ENCODE measurements at regions not wholly inside any gene's neighbourhood (a gene's known extent, or its start where the extent isn't known, plus 50 kb on each side); places are given as distances from the start of the nearest gene placed in this dataset.
A peak's percentile ranks its signal among the peaks of the same experiment; 100 is the strongest.
"Not testable (repeated sequence)": the region's sequence is repeated elsewhere in the genome, so short reads cannot be mapped to it uniquely, and the experiment has no call there.

DNA sequence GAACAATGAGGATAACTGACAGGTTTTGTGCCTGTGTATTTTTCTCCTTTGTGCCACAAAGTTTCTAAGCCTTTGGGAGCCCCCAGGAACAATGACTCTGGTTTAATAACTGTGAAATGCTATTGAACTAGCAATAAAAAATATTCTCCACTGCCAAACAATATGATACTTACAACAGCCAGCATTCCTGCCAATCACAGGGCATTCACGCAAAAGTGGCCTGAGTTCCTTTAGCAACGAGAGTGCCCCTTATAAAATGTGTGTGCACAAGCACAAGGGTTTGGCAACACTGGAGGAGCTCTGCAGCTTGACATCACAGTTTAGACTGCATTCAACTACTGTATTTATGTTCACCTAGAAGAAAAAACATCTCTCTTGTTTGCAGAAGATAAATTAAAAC, 412.9 kb upstream of the NFE2L3 start:
- no peaks in the 10 kb centered on the region for H3K36me3 ChIP-seq (replicated peaks)
- TF ChIP-seq, protein P1, sequence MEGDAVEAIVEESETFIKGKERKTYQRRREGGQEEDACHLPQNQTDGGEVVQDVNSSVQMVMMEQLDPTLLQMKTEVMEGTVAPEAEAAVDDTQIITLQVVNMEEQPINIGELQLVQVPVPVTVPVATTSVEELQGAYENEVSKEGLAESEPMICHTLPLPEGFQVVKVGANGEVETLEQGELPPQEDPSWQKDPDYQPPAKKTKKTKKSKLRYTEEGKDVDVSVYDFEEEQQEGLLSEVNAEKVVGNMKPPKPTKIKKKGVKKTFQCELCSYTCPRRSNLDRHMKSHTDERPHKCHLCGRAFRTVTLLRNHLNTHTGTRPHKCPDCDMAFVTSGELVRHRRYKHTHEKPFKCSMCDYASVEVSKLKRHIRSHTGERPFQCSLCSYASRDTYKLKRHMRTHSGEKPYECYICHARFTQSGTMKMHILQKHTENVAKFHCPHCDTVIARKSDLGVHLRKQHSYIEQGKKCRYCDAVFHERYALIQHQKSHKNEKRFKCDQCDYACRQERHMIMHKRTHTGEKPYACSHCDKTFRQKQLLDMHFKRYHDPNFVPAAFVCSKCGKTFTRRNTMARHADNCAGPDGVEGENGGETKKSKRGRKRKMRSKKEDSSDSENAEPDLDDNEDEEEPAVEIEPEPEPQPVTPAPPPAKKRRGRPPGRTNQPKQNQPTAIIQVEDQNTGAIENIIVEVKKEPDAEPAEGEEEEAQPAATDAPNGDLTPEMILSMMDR (IDR thresholded peaks at IDR 0.05; ENCODE audit: low read depth, low read length, missing control alignments), result no peak
- no peak overlapping the region for H3K4me3 ChIP-seq (ENCODE audit: low read depth, low read length)
- H3K27me3 ChIP-seq (replicated peaks), result no peaks in the 10 kb centered on the region
- in situ Hi-C loops (cut with HindIII; ENCODE audit: low pct_ligation_motif_present, low sequenced_read_pairs), result no loop called here
- DNase-seq, result no peak
- no peak overlapping the region for H3K27ac ChIP-seq

GRCh38 chr7:25742316-25742715, 409.7 kb upstream of the NFE2L3 start:
- no peak overlapping the region for H3K27ac ChIP-seq
- TF ChIP-seq, protein P1 (IDR thresholded peaks at IDR 0.05; ENCODE audit: low read depth, low read length, missing control alignments), result no peak
- in situ Hi-C loops (cut with HindIII; ENCODE audit: low pct_ligation_motif_present, low sequenced_read_pairs), result no loop called here
- no peaks in the 10 kb centered on the region for H3K27me3 ChIP-seq (replicated peaks)
- DNase-seq, result no peak
- no peaks in the 10 kb centered on the region for H3K36me3 ChIP-seq (replicated peaks)
- no peak overlapping the region for H3K4me3 ChIP-seq (ENCODE audit: low read depth, low read length)

- H3K27ac ChIP-seq; in situ Hi-C loops (cut with HindIII; ENCODE audit: low pct_ligation_motif_present, low sequenced_read_pairs); H3K4me3 ChIP-seq (ENCODE audit: low read depth, low read length); H3K36me3 ChIP-seq (replicated peaks); DNase-seq; H3K27me3 ChIP-seq (replicated peaks): not testable (repeated sequence)
Observed at GRCh38 chr7:25743670-25744451, 408.1 kb upstream of the NFE2L3 start.

DNA sequence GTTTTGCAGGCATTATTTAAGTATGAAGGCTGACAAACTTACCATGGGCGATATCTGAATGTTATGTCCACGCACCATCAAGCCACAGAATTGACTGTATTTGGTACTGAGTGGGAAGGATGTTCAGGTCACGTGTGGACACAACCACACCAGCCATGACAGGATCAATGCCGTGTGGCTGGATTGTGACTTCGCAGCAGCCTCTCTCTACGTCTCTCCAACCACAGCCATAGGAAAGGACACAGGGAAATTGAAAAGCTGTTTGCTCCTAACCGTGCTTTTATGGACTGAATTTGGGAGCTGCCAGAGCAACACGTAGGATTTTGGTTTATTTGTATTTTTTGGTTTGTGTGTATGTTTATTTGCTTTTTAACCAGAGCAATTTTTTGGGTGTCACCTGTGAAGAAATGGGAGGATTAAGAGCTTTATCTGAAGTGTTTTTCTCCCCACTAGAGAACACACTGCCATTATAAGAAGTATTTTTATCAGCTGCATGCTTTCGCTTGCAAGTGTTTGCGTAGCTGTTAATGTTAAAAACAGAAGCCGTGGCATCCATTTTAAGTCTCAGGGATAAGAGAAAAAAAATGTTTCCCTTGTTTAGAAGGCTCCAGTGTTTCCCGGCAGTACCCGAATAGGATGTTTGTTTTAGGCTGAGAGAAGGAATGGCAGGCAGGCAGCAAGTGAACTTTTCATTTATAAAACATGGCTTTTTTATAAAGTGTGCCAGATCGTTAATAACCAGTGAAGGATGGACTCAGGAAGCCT, 401.1 kb upstream of the NFE2L3 start:
- Histone ChIP-seq H3K27ac (no peak overlapping the region), H3K4me3 (ENCODE audit: low read depth, low read length) (no peak overlapping the region), H3K36me3 (replicated peaks) (no peaks in the 10 kb centered on the region), H3K27me3 (replicated peaks) (no peaks in the 10 kb centered on the region)
- in situ Hi-C loops (cut with HindIII; ENCODE audit: low pct_ligation_motif_present, low sequenced_read_pairs), result no loop called here
- DNase-seq, result no peak
- TF ChIP-seq, protein P1 (IDR thresholded peaks at IDR 0.05; ENCODE audit: low read depth, low read length, missing control alignments), result no peak

DNA sequence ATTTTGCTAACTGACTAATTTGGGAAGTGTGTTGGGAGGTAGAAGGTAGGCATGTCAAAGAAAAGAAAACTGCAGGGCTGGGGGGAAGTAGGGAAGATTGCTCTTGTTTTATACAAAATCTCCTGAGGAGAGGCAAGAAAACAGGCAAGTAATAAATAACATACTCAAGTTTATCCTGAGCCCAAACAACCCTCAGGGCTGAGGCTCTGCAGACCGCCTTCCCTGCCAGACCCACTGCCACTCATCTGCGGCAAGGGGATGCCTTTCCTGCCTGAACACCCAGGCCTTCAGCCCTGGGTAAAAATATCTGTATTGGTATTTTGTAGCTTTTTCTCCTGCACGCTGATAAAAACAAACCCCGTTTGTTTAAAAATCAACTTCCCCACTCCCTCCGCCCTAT, 399.8 kb upstream of the NFE2L3 start:
- H3K27me3 ChIP-seq (replicated peaks), result no peaks in the 10 kb centered on the region
- TF ChIP-seq, protein P1 (IDR thresholded peaks at IDR 0.05; ENCODE audit: low read depth, low read length, missing control alignments), result no peak
- no peak for DNase-seq
- no peak overlapping the region for H3K4me3 ChIP-seq (ENCODE audit: low read depth, low read length)
- in situ Hi-C loops (cut with HindIII; ENCODE audit: low pct_ligation_motif_present, low sequenced_read_pairs), result no loop called here
- no peak overlapping the region for H3K27ac ChIP-seq
- H3K36me3 ChIP-seq (replicated peaks), result no peaks in the 10 kb centered on the region

DNA sequence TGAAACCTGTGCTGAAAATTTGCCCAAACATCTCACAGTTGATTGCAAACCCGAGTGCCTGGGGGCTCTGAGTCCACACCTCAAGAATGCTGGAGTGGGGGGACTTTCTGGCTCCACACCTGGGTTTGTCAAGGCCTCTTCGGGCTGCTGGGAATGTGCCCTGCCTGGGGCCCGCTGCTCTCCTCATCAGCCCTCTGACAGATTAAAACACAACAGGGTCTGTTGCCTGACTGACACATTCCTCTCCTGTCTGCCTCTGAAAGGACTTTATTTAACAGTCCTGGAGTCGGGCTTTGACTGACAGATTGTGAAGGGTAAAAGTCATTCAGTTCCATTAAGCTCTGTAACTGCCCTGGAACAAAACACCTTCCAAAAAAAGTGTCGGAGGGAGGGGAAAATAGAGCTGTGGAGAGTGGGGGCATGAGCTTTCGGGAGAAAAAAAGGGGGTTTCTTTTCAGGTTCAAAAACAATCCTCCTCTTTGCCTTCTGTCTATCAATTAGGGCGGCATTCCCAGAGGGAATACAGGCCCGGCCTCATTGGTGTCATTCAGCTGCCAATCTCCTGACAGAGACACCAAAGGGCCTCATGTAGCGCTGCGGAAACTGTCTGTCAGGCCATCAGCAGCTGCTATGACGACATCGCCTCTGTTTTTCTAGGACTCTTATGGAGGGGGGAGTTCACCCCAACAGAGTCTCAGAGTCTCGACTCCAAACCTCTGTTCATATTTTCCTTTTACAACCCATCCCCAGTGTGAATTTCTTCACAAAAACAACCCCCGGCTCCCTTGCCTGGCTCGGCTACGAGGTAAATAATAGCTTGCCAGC, 398.8 kb upstream of the NFE2L3 start:
- DNase-seq, result peak; percentile 14
- TF ChIP-seq, protein P1 (IDR thresholded peaks at IDR 0.05; ENCODE audit: low read depth, low read length, missing control alignments), result no peak
- H3K27ac ChIP-seq, result no peak overlapping the region
- no peaks in the 10 kb centered on the region for H3K27me3 ChIP-seq (replicated peaks)
- in situ Hi-C loops (cut with HindIII; ENCODE audit: low pct_ligation_motif_present, low sequenced_read_pairs), result no loop called here
- no peaks in the 10 kb centered on the region for H3K36me3 ChIP-seq (replicated peaks)
- no peak overlapping the region for H3K4me3 ChIP-seq (ENCODE audit: low read depth, low read length)

Measured in brain microvascular endothelial cell (primary cell).